Pons (tissue), 1 donor: ENCODE measurements at regions not wholly inside any gene's neighbourhood (a gene's known extent, or its start where the extent isn't known, plus 50 kb on each side); places are given as distances from the start of the nearest gene placed in this dataset.

ENCODE experiments used
- DNase-seq: peaks from one replicate; pipeline ENCODE4 v3.0.0-alpha.2; 2016; ENCODE audit warnings: low spot score

DNA sequence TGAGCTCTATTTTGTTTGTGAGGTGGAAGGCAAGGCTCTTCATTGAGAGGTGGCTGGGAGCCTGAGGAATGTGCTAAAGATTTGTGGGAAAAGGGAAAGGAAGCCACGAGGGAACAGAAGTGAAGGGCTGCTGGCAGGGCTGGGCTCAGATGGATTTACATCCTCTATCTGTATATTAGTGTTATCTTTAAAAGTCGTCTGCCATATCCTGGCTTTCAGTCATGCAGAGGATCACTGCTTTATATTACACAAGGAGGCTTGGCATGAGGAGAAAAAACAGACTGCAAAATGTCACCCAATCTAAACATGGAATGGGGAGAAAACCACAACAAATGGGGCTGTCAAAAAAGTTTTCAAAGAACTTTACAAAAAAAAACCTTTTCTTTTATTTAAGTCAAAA is 434.4 kb downstream of the HRH4 start:
- no peak for DNase-seq

DNA sequence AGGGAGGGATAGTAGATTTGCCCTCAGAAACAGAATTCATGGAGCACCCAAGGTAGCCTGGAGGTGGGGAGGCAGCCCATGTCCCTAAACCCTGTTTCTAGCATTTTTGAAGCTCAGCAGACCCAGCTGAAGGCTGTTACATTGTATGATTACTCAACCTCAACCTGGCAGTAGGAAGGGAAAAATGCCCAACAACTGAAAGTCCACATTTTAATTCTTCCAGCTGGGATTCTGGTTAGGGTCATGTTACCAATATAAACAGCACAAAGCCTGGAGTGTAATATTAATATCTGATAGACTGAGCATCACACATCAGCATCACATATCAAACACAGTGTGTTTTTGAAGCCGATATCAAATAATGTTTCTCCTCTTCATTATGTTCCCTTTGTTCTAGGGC is 437.0 kb downstream of the HRH4 start:
- DNase-seq = no peak

DNA sequence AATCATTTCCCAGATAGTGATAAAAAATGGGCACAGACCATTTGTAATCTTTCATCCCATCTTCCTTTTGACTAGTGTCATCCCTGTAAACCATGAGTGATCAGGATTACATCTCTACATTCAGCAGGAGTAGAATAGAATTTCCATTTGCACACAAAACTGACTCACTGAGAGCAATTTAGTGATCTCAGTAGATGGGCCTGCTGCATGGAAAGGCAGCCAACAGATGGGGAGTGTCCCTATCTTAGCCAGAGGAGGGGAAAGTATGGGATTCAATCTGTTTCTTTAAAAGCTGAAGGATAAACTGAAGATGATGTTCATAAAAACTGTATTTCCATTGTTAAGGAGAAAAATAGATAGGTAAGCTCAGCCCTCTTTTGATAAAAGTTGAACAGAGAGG is 441.7 kb downstream of the ZNF521 start:
- no peak for DNase-seq

DNA sequence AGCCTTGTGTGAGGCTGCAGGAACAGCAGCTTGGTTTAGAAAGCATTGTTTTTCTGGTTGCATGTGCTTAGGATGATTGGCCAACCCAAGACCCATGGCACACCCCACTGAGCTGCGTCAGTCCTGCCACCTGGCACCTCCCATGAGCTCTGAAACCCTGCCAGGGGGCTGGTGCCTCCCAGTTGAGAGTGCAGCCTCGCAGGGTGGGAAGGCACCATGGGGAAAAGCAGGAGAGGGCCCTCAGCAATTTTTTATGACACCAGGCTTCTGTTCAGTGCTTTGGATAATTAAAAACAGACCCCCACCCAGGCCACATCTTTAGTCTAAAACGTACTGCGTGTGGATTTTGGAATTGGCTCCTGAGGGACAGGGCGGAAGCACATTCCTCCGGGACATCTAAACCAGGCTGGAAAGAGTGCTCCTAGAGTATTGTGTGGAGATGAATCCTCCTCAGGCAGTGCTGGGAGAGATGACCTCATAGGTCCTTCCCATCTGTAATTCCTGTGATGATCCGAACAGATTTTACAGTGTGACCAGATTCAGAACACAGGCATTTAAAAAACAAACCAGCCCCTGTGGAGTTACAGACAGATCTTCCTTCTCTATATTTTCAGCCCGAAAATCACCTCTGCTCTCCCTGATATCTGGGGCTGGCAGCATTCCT is 438.3 kb downstream of the ZNF521 start:
- DNase-seq = no peak

DNA sequence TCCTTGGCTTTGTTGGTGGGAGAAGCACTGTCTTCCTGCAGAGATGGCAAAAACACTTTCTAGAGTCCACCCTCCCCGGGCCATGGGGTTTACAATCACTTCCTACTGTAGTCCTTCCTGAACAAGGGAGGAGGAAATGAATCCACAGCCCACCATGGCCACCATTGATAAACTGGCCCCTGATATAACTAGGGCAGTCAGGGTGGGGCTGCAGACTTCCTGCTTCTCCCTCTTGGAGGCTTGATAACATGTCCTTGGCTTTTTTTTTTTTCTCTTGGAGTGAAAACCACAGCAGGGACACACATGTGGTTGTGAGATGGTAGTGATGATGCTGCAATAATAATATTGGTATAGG is 437.8 kb downstream of the ZNF521 start:
- DNase-seq = no peak

DNA sequence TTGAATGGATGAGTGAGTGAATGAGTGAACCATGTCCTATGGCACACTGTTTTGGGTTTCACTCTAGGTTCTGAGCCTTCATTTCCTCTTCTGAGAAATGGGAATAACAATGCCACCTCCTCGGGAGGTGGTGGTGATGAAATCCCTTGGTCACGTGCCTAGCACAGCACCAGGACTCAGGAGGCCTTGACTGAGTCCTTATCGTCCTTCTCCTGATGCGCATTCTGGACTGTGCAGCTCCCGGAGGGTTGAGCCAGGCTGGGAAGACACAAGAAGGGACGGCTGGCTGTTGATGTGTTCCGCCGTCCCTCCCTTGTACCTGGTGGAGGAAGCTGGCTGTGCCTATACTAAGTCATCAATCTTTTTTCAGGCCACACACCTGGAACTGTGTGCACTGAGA is 437.3 kb downstream of the ZNF521 start:
- no peak for DNase-seq

DNA sequence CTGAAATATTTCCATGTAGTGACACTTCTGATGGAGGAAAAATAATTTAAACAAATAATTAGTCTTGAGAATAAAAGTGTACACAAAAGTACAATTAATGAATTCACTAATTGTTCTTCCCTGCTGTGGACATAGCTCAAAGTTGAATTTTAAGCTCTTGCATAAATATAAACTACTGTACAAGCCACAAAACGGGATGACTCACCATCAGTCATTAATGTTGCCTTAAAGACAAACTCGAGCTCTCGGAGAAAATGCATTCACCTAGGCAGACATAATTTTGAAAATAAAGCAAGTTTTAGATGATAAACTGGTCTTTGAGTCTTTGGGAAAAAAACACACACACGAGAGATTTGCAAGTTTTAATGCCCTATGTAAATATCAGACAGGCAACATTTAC is 436.4 kb downstream of the ZNF521 start:
- DNase-seq = no peak

DNA sequence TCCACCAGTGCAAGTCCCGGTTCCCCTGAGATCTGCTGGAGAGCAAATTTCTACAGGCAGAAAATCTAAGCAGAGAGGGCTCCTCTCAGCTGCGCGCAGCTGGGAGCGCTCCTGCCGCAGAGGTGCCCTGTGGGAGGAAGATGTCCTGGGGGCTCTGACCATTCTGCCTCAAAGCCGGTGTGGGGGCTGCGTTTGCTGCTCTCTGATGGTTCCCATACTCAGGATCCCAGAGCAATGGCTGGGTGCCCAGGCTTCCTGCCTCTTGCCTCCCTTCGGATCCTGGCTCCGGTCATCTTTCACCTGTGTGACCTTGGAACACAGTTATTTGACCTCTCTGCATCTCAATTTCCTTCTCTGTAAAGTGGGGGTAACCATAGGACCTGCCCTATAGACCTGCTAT is 434.2 kb downstream of the ZNF521 start:
- DNase-seq = no peak

DNA sequence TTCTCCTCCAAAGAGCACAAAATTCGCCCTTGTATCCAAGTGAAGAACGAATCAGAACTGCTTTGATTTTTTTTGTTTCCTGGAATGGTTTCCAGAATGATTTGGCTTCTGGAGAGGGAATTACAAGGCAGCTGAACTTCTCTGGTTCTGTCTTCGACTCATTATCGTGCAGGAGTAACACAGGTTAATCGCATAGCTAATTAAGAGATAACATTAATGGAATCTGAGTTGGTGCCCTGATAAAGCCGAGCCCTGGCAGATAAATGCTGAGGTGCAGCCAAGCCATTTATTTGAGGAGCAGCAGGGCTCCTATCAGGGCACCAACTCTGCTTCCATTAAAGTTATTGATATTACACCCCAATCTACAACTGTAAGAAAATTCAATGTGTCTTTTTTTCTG is 433.7 kb downstream of the ZNF521 start:
- DNase-seq = no peak

DNA sequence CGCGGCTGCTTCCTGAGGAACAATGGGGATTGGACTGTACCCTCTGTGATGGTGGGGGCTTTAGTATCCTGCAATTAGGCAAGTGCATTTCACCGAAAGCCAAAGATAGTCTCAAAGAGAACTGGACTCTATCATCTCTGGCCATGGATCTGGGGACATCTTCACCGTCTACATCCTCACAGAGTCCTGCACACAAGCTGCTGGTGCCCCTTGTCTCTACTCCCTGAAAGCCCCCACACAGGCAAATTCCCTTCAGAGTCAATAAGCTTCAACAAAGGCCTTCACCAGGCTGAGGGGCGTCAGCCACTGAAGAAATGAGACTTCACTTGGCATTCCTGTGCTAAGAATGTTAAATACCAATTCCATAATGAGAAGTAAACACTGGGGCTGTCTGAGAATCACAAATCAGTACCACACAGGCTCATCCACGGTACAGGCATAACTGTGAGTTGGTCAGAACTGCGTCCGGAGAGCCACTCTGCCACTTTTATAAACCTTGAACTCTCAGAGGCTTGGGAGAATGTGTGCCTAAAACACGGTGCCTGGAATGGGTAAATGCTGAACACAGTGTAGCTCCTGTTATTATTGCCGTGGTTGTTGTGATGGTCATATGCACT is 432.7 kb downstream of the ZNF521 start:
- DNase-seq = no peak

DNA sequence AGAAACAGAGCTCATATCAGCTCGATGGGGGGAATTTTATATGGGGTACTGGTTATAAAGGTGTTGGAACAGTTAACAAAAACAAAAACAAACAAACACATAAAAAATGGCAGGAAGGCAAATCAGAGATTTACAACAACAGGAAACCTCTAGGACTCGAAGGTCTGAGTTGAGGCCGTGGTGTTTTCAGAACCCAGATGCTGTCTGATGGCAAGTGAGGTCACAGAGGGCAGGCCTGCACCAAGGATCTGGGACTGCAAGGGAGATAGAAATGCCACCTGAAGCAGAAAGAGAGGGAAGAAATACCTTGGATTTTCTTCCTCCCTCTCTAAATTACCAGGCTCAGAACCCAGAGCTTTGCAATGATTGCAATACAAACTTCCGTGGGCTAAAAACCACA is 429.5 kb downstream of the ZNF521 start:
- DNase-seq = no peak

DNA sequence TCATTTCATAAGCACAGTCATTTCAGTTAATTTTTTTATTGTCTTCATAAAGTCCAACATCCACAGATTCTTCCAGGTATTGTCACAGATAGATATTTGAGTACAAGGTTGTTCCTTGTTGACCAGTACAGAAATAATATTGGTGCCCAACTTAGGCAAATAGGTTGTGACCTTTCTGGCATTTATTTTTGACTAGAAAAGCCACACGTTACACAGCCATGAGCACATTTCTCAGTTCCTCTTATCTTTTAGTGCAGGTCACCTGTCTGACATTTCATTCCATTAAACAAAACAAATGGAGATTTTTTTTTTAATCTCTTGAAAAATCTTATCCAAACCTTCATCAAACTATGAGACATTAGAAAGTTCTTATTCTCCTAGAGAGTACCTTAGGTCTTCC is 428.8 kb downstream of the ZNF521 start:
- no peak for DNase-seq

DNA sequence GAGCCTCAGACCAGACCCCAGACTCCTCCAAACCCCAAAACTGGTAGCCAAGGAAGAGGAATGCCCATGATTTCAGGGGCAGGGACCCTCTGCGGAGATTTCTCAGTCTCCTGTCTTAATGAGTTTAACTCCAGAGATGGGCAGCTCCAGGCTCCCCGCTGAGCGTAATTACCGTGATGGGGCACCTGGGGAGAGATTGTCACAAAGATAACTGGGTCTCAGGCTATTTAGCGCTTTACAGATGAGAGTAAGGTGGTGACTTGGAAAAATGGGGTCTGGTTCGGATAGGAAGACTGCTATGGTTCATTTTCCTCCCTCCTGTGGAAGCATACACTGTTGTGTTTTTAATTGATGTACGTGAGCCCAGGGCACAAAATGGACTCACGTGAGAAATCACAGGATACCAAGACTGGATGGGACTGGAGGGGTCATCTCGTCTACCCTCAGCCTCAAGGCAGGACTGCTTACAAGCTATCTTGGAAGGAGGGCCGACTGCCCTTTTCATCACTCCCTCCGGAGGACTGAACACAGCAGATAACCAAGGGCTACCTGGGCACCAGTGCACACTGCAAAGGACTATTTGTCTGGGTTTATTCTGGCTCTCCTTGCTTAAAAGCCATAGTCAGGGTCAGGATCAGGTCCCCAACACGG is 427.8 kb downstream of the ZNF521 start:
- no peak for DNase-seq

DNA sequence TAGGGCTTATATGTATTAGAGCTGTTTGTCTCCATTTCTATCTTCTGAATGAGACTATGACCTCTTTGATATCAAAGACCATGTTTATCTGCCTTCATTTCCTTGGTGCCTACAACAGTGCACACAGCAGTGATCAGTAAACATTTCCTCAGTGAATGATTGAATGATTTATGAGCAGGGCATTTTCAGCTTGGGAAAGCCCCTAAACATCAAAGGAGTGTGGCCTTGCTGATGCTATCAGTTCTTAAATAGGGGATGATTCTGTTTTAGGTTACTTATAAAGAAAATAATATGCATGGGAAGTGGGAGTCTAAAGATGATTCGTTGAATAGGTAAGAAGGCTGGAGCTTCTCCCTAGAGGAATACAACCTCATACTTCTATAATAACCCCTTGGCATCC is 425.3 kb downstream of the ZNF521 start:
- DNase-seq = no peak

DNA sequence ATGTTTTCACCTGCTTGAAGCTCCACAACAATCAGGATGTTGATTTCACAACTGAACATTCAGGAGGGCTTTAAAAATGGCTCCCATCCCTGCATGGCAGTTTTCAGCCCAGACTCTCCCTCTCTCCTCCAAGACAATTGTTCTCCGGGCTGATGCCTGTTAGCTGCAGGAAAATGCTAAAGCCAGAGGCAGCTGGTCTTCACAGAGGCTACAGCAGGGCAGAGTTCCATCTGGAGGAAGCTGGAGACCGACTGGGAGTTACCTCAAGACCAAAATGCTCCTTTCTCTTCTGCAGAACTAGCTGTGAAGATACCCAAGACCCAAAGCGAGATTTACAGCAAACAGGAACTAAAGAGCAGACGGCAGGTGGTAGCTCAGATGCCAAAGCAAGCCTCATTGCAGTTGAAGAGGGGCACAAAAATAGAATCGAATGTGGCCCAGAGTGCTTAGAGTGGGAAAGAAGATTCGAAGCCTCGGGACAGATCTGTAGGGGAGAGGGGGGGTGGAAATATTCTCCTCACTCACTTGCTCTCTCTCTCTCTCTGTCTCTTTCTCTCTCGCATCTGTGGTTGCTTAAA is 423.6 kb downstream of the ZNF521 start:
- DNase-seq = no peak

DNA sequence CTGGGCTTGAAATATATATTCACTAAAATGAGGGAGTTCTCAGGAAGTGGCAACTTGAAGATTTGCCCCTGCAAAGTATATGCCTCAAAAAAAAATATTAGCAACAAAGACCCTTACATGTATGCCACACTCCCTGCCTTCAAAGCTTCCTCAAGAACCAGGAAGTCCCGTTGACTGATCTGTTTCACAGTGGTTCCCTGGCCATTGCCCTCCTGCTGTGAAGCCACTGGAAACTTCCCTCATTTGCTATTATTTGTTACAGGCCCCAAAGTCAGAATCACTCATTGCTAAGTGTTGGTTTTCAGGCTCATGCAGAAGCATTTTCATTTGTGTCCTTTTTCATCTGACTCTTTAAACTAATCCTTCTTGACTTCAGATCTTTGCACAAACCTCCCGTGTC is 421.5 kb downstream of the ZNF521 start:
- DNase-seq = no peak

DNA sequence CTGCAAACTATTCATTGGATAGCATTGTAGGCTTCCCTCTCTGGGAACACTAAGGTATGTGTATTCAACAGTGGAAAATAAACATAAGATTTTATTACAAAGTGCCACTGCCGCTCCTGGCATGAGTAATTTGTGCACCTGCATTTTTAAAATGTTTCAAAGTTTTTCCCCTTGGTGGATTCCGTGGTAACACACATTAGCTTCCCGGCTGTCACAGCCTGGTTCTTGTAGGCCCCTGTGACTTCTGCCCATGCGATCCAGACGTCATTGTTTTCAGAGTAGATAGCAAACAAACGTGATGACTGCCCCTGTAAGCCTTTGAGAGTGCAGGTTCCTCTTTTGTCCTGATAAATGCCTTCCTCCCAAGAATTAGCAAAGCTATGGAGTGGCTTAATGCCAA is 421.0 kb downstream of the ZNF521 start:
- DNase-seq = no peak

DNA sequence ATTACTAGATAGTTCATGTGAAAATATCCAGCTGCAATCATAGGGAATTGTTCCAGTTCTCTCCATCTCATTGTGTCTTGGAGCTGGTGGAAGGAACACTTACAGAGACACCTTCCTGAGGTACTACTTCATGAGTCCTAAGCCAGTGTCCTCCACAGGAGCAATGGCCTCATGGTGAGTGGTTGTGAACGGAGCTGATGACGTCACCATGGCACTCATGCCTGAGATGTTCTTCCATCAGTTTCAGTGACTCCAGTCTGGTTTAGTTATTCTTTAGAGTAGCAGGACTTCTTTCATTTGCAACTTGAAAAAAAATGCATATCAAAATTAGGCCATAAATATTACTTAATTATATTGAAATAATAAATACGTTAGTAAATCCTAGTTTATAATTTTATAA is 418.6 kb downstream of the ZNF521 start:
- no peak for DNase-seq

DNA sequence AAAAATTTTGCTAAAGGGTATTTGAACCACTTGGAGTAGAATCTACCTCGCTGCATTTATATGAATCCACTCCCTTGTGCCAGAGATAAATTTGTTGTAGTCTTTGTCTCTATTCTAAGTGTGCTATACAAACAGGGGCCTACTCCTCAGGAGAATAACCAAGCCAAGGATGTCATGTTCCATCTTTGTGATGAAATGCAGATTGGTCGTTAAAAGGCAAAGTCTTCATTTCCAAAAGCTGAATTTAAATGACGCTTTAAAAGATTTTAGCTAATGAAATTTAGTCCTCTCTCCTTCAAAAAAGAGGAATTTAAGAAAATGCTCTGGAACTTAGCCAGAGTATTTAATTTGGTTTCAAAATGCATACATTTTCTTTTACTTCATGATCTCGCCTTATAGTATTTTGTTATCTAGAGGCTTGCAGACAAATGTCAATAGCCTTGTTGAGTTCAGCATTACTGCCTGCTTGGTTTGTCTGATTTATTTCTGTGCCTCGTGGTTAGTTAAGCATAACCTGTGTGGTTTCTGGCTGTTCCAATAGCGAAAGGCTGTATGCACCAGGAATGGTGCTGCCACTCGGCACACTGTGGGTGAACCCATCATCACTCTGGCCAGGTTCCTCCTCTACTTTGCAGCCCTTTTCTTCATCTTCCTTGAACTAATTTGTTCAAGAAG is 417.6 kb downstream of the ZNF521 start:
- DNase-seq = no peak

DNA sequence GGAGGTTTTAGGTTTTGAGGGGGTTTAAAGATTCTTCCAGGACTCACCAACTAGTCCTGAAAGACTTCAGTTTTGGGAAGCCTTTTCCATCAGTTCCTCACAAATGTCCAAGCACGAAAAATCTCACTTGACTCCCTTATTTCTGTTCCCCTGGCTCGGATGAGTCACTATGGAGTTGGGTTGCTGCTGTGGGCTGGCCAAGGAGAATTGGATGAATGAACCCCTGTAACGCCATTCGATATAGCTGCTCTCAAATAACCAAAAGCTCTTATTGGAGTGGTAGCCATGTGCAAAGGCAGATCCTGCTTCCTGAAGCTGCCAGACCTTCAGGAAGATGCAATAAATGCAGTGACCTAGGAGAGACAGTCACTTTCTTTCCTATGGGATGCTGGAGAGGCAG is 417.0 kb downstream of the ZNF521 start:
- no peak for DNase-seq

DNA sequence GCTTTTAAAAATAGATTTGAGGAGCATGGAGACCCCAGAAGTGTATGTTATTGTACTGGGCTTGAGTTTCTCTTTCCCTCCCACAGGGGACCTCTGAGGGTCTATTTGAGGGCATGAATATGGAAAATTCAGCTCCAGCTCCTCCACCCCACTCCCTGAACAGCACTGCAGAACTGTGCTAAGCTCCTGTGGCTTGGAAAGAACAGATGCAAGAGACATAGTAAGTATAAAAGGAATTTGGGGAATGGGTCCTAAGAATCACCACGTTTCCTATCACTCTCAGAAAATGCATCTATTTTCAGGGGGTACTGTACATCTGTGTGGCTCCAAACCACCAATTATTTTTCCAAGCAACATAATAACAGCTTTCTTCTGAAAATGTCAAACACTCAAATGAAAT is 416.1 kb downstream of the ZNF521 start:
- no peak for DNase-seq

DNA sequence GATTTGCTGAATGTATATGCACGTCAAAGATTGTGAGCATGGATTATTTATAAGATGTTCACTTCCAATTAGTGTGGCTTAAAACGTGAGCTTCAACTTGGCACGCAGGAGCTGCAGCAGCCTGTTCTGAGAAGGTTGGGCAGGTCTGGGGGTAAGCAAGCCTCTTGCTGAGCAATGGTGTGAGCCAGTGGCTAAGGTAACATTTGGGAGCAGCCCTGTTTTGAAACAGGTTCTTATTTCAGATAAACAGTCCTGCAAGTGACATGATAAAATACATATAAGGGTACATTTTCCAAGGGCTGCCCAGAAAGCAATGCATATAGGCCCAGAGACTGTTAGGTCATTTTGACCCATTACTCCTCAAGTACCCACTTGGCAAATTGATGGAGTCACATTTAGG is 415.3 kb downstream of the ZNF521 start:
- DNase-seq = no peak
